GM12878 (cell line): ENCODE measurements at regions not wholly inside any gene's neighbourhood (a gene's known extent, or its start where the extent isn't known, plus 50 kb on each side); places are given as distances from the start of the nearest gene placed in this dataset.

Experiments
- BACH1 ChIP-seq: fragments of 450-650 bp; IDR thresholded peaks from 2 replicates; pipeline ENCODE4 v1.6.1; 2017; ENCODE audit warnings: mild to moderate bottlenecking, borderline replicate concordance
- POLR2AphosphoS5 ChIP-seq: IDR thresholded peaks from 2 replicates; pipeline ENCODE4 v1.6.1; 2011; ENCODE audit warnings: mild to moderate bottlenecking, low read length, inconsistent platforms
- TF ChIP-seq, protein P1 (sequence below), 3 experiments: IDR thresholded peaks in 2 of 3; conservative IDR thresholded peaks in 1 of 3; 2 replicates each; pipeline ENCODE4 v1.5.1; 2011; ENCODE audit warnings: low read depth in 3 of 3, low read length in 3 of 3, mild to moderate bottlenecking in 3 of 3, control low read depth in 2 of 3, moderate library complexity in 2 of 3, inconsistent platforms in 1 of 3, mixed read lengths in 1 of 3; ENCODE audit not compliant: control insufficient read depth in 2 of 3, insufficient read depth in 1 of 3; ENCODE audit errors: extremely low read depth in 1 of 3

DNA sequence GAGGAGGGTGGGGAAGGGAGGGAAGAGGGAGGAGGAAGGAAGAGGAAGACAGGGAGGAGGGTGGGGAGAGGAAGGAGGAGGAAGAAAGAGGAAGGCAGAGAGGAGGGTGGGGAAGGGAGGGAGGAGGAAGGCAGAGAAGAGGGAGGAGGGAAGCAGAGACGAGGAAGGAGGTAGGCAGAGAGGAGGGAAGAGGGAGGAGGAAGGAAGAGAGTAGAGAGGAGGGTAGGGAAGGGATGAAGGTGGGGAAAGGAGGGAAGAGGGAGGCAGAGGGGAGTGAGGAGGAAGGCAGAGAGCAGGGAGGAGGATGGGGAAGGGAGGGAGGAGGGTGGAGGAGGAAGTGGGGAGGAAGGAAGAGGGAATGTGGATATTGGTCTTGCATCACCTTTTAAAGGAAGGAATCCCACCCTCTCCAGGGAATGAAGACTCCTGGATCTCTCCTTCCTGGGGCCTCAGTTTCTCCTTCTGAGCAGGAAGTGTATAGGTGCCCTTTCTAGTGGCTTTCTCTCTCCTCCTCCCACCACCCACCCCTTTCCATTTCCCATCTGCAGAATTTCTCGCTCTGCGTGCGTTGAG lies 188.9 kb upstream of the ZNF618 start:
- TF ChIP-seq, protein P1, sequence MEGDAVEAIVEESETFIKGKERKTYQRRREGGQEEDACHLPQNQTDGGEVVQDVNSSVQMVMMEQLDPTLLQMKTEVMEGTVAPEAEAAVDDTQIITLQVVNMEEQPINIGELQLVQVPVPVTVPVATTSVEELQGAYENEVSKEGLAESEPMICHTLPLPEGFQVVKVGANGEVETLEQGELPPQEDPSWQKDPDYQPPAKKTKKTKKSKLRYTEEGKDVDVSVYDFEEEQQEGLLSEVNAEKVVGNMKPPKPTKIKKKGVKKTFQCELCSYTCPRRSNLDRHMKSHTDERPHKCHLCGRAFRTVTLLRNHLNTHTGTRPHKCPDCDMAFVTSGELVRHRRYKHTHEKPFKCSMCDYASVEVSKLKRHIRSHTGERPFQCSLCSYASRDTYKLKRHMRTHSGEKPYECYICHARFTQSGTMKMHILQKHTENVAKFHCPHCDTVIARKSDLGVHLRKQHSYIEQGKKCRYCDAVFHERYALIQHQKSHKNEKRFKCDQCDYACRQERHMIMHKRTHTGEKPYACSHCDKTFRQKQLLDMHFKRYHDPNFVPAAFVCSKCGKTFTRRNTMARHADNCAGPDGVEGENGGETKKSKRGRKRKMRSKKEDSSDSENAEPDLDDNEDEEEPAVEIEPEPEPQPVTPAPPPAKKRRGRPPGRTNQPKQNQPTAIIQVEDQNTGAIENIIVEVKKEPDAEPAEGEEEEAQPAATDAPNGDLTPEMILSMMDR (IDR thresholded peaks at IDR 0.05 in 2 of 3, conservative IDR thresholded peaks at IDR 0.05 in 1 of 3; ENCODE audit: control insufficient read depth in 2 of 3, extremely low read depth in 1 of 3, insufficient read depth in 1 of 3, low read depth in 3 of 3, low read length in 3 of 3) = no peak
- TF ChIP-seq BACH1 (no peak), POLR2AphosphoS5 (no peak)
